Neutrophil (primary cell): ENCODE measurements at regions not wholly inside any gene's neighbourhood (a gene's known extent, or its start where the extent isn't known, plus 50 kb on each side); places are given as distances from the start of the nearest gene placed in this dataset.

Experiments
- H3K27ac ChIP-seq: fragments of 200-600 bp; sonication (generic); 2 replicates; pipeline ENCODE4 v1.5.1; 2016; ENCODE audit warnings: mild to moderate bottlenecking, moderate library complexity
- H3K27me3 ChIP-seq: fragments of 200-600 bp; sonication (generic); 2 replicates; pipeline ENCODE4 v1.6.0; 2016; ENCODE audit warnings: mild to moderate bottlenecking
- H3K36me3 ChIP-seq: fragments of 200-600 bp; sonication (generic); 2 replicates; pipeline ENCODE4 v1.5.1; 2017
- H3K4me1 ChIP-seq, 2 experiments: fragments of 200-600 bp in 1 of 2; sonication (generic) in 1 of 2; 1 replicate in 1 of 2; 2 replicates in 1 of 2; pipeline versions ENCODE4 v1.5.1 to v1.6.1; 2013 to 2016; ENCODE audit warnings: low read depth in 1 of 2, low read length in 1 of 2, mild to moderate bottlenecking in 1 of 2, moderate library complexity in 1 of 2; ENCODE audit not compliant: control insufficient read depth in 1 of 2, insufficient read depth in 1 of 2
- H3K4me3 ChIP-seq, 2 experiments: fragments of 200-600 bp in 1 of 2; sonication (generic) in 1 of 2; 1 replicate in 1 of 2; 2 replicates in 1 of 2; pipeline ENCODE4 v1.5.1; 2013 to 2016; ENCODE audit warnings: low read depth in 1 of 2, low read length in 1 of 2, mild to moderate bottlenecking in 1 of 2, moderate library complexity in 1 of 2
- H3K9me3 ChIP-seq: fragments of 200-600 bp; sonication (generic); 2 replicates; pipeline ENCODE4 v1.5.1; 2016
- TF ChIP-seq, protein P1 (sequence below): fragments of 200-600 bp; sonication (generic); IDR thresholded peaks from 2 replicates; pipeline ENCODE4 v1.5.1; 2016; ENCODE audit warnings: antibody characterized with exemption

DNA sequence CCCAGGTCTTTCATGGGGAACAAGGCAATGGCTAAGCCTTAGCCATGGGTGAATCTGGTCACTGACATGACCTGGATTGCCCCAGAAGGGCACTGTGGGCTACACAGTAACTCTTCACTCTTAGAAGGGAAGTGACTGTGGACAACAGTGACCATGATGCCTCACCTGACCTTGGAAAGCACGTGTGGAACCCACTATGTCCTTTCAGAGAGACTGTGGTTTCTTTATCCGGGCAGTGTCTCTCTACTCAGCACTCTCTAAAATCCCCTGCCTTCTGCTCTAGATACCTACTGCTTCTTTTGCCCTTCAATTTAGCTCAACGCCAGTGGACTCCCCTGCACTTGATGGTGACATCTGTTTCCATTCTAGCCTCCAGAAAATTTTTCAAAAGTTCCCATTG lies 66.1 kb upstream of the ANKFN1 start:
- no peaks in the 10 kb centered on the region for H3K4me1 ChIP-seq
- TF ChIP-seq, protein P1, sequence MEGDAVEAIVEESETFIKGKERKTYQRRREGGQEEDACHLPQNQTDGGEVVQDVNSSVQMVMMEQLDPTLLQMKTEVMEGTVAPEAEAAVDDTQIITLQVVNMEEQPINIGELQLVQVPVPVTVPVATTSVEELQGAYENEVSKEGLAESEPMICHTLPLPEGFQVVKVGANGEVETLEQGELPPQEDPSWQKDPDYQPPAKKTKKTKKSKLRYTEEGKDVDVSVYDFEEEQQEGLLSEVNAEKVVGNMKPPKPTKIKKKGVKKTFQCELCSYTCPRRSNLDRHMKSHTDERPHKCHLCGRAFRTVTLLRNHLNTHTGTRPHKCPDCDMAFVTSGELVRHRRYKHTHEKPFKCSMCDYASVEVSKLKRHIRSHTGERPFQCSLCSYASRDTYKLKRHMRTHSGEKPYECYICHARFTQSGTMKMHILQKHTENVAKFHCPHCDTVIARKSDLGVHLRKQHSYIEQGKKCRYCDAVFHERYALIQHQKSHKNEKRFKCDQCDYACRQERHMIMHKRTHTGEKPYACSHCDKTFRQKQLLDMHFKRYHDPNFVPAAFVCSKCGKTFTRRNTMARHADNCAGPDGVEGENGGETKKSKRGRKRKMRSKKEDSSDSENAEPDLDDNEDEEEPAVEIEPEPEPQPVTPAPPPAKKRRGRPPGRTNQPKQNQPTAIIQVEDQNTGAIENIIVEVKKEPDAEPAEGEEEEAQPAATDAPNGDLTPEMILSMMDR: no peak
- no peaks in the 10 kb centered on the region for H3K27me3 ChIP-seq
- no peaks in the 10 kb centered on the region for H3K9me3 ChIP-seq
- H3K36me3 ChIP-seq: no peaks in the 10 kb centered on the region
- no peak overlapping the region for H3K4me3 ChIP-seq
- no peak overlapping the region for H3K27ac ChIP-seq

DNA sequence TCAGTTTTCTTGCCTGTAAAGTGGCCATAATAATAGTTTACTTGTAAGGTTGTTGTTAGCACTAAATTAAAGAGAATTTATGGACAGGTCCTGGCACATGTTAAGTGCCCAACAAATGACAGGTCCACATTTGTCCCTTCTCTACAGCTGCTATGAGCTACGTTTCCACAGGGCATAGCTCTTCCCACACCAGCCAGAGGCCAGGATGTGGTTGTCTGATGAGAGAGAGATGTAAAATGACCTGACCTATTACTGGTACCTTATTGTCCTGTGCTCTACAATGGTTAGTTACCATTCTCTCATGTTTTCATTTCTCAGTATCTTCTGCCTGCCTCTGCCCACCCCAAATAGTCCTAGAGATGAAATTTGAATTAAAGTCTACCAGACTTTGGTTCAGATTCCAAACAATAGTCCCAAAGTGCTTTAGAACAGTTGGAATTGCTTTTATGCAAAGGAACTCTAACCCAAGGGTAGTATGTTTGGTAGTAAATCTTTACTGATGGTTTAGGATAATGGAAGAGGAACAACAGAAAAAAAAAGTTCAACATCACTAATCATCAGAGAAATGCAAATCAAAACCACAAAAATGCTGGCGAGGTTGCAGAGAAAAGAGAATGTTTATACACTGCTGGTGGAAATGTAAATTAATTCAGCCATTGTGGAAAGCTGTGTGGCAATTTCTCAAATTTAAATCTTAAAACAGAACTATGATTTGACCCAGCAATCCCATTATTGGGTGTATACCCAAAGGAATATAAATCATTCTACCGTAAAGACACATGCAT lies 57.1 kb upstream of the ANKFN1 start:
- H3K27me3 ChIP-seq: no peaks in the 10 kb centered on the region
- H3K36me3 ChIP-seq: no peaks in the 10 kb centered on the region
- no peak overlapping the region for H3K4me3 ChIP-seq
- no peak overlapping the region for H3K27ac ChIP-seq
- peaks cover 9 to 13% of the 10 kb centered on the region in 2 experiments for H3K4me1 ChIP-seq
- H3K9me3 ChIP-seq: no peaks in the 10 kb centered on the region
- TF ChIP-seq, protein P1: no peak

DNA sequence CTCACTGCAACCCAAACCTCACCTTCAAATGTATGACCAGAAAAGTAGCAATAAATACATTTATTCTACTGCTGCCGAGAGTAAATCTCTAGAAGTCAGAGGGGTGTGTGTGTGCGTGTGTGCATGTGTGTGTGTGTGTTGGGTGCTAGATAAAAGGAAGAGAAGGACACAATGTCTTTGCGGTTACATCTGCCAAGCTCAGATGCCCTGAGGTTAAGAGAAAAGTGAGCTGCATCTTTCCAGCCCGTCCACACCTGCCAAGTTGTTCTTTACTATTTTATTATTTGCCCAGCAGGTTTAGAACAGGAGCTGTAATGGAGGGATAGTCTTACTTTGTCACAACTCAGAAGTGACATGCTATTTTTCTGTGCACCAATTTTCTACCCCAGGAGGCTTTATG lies 54.5 kb upstream of the ANKFN1 start:
- Histone ChIP-seq H3K36me3 (no peaks in the 10 kb centered on the region), H3K27me3 (no peaks in the 10 kb centered on the region), H3K27ac (no peak overlapping the region), H3K4me3 (no peak overlapping the region), H3K4me1 (peaks cover 0 to 1% of the 10 kb centered on the region in 2 experiments), H3K9me3 (no peaks in the 10 kb centered on the region)
- TF ChIP-seq, protein P1: no peak

DNA sequence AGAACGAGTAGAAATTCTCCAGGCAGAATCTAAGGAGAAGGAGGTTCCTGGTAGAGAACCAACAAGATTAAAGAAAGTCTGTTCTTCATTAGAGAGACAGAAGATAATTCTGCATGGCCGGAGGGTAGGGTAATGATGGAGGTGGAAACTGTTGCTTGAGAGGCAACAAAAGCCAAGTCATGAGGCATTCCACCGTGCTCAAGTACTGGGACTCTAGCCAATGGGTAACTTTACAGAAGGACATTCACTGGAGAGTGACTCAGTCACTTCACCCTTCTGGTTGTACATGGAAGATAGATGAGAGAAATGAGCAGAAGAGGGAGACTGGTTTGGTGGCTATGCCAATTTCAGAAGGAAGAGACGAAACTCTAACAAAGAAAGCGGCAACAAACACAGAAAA lies 53.6 kb upstream of the ANKFN1 start:
- no peaks in the 10 kb centered on the region for H3K27me3 ChIP-seq
- H3K27ac ChIP-seq: no peak overlapping the region
- TF ChIP-seq, protein P1: no peak
- no peak overlapping the region for H3K4me3 ChIP-seq
- no peaks in the 10 kb centered on the region for H3K36me3 ChIP-seq
- no peaks in the 10 kb centered on the region for H3K4me1 ChIP-seq
- no peaks in the 10 kb centered on the region for H3K9me3 ChIP-seq
